ENCODE measurements at regions not wholly inside any gene's neighbourhood (a gene's known extent, or its start where the extent isn't known, plus 50 kb on each side); places are given as distances from the start of the nearest gene placed in this dataset.
A peak's percentile ranks its signal among the peaks of the same experiment; 100 is the strongest.

DNA sequence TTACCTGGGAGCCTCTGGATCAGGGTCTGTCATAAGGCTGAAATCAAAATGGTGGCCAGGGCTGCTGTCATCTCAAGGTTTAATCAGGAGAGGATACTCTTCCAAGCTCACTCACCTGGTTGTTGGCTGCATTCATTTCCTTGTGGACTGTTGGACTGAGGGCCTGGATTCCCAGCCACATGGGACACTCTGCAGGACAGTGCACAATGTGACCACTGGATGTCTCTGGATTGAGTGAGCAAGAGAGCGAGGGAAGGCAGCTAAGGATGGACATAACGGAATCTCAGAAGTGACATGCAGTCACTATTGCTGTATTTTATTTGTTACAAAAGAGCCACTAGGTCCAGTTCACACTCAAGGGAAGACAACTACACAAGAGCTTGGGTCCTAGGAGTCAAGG, 229.1 kb downstream of the S1PR1 start:
- Histone ChIP-seq H3K4me1 (no peaks in the 10 kb centered on the region), H3K36me3 (no peaks in the 10 kb centered on the region), H3K4me3 (ENCODE audit: low read depth, low read length) (no peak overlapping the region), H3K27me3 (no peaks in the 10 kb centered on the region), H3K9me3 (no peaks in the 10 kb centered on the region)
- DNase-seq = no peak
- TF ChIP-seq, protein P1, sequence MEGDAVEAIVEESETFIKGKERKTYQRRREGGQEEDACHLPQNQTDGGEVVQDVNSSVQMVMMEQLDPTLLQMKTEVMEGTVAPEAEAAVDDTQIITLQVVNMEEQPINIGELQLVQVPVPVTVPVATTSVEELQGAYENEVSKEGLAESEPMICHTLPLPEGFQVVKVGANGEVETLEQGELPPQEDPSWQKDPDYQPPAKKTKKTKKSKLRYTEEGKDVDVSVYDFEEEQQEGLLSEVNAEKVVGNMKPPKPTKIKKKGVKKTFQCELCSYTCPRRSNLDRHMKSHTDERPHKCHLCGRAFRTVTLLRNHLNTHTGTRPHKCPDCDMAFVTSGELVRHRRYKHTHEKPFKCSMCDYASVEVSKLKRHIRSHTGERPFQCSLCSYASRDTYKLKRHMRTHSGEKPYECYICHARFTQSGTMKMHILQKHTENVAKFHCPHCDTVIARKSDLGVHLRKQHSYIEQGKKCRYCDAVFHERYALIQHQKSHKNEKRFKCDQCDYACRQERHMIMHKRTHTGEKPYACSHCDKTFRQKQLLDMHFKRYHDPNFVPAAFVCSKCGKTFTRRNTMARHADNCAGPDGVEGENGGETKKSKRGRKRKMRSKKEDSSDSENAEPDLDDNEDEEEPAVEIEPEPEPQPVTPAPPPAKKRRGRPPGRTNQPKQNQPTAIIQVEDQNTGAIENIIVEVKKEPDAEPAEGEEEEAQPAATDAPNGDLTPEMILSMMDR (IDR thresholded peaks at IDR 0.05; ENCODE audit: low read depth, low read length) = no peak

DNA sequence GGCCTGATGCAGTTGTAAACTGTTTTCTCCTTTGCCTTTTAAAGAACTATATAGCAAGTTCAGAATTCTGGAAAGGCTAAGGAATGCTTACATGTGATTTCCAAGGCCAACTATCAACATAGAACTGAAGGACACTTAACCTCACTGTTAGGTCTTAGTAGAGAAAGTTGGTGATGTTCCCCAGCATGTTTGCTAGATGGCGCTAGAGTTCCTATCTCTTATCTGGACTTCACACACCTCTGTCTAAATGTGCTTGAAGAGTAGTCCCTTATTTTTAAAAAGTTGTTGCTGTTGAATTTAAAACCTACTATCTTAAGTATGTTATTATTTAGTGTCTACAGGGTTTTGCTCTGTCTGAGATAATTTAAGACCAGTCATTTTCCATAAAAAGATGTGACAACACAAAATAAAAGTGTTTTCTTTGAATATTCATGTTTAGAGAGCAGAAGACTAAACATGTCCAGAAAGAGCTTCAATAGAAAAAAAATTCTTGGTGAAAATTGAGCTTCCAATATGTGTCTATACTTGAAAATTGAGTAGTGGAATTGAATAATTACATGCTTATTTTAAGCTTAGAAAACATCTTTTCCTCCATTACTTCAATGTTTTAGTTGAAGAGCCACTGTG, 237.3 kb downstream of the S1PR1 start:
- TF ChIP-seq, protein P1 (IDR thresholded peaks at IDR 0.05; ENCODE audit: low read depth, low read length) = peak; percentile 90
- DNase-seq = peak; percentile 39
- peaks cover 5% of the 10 kb centered on the region; the same call in 1 of the 2 replicates for H3K4me1 ChIP-seq

DNA sequence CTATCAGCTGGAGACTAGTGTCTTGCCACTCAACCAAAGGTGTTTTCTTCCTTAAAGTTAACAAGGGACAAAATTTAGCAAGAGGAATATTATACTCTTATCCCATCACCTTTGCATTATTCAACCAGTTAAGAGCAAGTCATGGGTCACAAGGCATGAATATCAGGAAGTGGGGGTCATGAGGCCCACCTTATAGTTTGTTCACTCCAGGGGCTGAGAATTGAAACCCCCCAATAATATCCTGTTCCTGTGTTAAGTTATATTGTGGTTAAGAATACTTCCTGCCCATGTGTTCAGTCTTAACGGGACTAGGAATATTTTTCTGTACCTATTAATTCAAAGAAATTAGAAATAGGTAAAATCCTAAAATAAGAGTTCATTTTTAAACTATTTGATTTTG, 239.7 kb downstream of the S1PR1 start:
- no peaks in the 10 kb centered on the region for H3K36me3 ChIP-seq
- H3K4me3 ChIP-seq (ENCODE audit: low read depth, low read length) = no peak overlapping the region
- H3K4me1 ChIP-seq = peaks cover 5% of the 10 kb centered on the region; the same call in 1 of the 2 replicates
- no peak for DNase-seq
- no peaks in the 10 kb centered on the region for H3K9me3 ChIP-seq
- TF ChIP-seq, protein P1 (IDR thresholded peaks at IDR 0.05; ENCODE audit: low read depth, low read length) = no peak
- no peaks in the 10 kb centered on the region for H3K27me3 ChIP-seq

More for the DNA sequence above, 237.3 kb downstream of the S1PR1 start:
- Histone ChIP-seq H3K36me3 (no peaks in the 10 kb centered on the region), H3K9me3 (no peaks in the 10 kb centered on the region), H3K27me3 (no peaks in the 10 kb centered on the region), H3K4me3 (ENCODE audit: low read depth, low read length) (no peak overlapping the region)

DNA sequence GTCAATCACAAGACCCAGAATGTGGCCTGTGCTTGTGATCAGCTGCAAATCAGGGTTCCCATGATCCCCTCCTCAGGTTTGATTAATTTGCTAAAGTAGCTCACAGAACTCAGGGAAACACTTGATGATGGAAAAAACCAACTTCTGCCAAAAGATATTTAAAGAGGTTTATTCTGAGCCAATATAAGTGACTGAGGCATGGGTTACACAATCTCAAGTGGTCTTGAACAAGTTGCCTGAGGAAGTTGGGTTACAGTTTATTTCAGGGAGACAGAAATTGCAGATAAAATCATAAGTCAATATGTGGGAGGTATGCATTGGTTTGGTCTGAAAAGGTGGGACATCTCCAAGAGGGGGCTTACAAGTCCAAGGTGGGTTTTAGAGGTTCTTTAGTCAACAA, 243.1 kb downstream of the S1PR1 start:
- DNase-seq = no peak
- H3K27me3 ChIP-seq = no peaks in the 10 kb centered on the region
- no peaks in the 10 kb centered on the region for H3K36me3 ChIP-seq
- H3K4me1 ChIP-seq = peaks cover 24% of the 10 kb centered on the region
- no peak overlapping the region for H3K4me3 ChIP-seq (ENCODE audit: low read depth, low read length)
- TF ChIP-seq, protein P1 (IDR thresholded peaks at IDR 0.05; ENCODE audit: low read depth, low read length) = no peak
- H3K9me3 ChIP-seq = no peaks in the 10 kb centered on the region

DNA sequence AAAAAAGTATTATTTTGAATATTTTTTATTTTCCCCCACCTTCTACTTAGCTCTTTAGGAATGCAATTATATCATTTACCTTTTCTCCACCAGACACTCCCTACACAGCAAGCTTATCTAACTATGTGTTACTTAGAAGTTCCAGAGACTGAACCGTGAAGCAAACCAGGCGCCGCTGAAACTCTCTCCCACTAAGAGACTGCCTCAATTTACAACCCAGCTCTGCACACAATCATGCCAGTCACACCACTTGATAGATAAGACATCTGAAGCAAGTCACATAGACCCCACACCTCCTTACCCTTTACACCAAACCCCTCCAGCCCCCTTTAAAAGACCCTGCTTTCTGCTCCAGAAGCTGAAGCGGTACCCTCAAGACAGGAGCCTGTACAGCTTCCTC, 245.5 kb downstream of the S1PR1 start:
- peaks cover 33% of the 10 kb centered on the region for H3K4me1 ChIP-seq
- H3K4me3 ChIP-seq (ENCODE audit: low read depth, low read length) = no peak overlapping the region
- no peaks in the 10 kb centered on the region for H3K27me3 ChIP-seq
- DNase-seq = no peak
- no peaks in the 10 kb centered on the region for H3K36me3 ChIP-seq
- H3K9me3 ChIP-seq = no peaks in the 10 kb centered on the region
- TF ChIP-seq, protein P1 (IDR thresholded peaks at IDR 0.05; ENCODE audit: low read depth, low read length) = no peak

DNA sequence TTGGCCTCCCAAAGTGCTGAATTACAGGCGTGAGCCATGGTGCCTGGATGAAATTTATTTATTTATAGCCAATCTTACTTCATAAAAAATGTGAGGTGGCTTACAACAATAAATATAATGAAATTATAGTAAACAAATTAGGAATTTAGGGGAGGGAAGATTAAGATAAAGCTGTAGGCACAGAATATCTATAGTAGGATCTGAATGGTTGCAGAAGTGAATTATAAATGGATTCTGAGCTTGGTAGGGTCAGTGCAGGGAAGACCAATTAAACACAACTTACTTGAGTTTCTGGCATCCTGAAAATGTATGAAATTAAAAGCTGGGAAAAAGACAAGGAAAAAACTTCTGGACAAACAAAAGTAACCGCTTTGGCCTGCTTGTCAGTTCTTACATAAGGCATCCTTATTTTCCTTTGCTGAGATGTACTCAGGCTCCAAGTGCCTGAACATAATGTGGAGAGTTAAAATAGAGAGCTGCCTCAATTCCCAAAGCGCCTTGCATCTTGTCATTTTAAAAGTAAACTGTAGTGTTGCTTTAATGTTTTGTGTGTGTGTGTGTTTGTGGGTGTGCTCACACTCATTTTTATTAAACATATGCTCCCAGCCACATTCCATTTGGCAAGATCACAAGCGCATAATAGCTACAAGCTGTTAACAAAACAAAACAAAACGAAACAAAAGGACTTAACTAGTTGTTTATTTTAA, 247.3 kb downstream of the S1PR1 start:
- H3K4me1 ChIP-seq = peaks cover 34% of the 10 kb centered on the region
- DNase-seq = peak; percentile 15
- H3K27me3 ChIP-seq = no peaks in the 10 kb centered on the region
- TF ChIP-seq, protein P1 (IDR thresholded peaks at IDR 0.05; ENCODE audit: low read depth, low read length) = no peak
- no peak overlapping the region for H3K4me3 ChIP-seq (ENCODE audit: low read depth, low read length)
- H3K36me3 ChIP-seq = no peaks in the 10 kb centered on the region
- no peaks in the 10 kb centered on the region; the same call in 1 of the 2 replicates for H3K9me3 ChIP-seq

Data from BE2C (cell line).